ENCODE measurements at regions not wholly inside any gene's neighbourhood (a gene's known extent, or its start where the extent isn't known, plus 50 kb on each side); places are given as distances from the start of the nearest gene placed in this dataset.

DNA sequence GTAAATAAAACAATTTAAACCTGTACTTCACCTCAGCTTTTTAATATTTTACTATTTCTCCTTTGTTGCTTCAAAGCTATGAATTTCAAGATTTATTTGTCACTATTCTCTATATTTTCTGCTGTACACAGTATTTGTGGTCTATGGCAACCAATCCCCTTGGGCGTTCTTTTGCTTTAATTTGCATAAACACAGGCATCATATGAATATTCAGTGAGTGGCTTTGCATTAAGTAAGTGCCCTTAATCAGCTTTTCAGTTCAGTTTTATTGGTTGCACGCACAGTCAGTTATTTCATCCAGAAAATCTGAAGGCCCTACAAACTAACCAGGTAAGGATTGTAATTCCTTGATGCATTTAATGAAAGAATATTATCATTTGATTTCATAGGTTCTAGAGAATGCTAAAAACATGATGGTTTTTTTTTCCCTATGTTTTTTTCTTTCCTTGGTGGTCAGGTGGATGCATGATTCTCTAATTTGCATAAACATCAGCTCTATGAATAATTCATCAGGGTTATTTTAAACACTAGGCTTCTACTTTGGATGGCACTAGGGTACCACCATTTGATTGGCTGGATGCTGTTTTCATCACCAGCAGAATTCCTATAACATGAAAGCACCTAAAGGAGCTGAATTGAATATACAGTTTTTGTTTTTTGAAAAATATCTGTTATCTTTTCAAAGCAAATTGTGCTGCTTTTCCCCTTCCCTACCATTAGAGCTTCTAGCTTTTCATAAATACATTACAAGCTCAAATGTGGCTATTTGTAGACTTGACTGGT, 249.2 kb upstream of the CCNH start:
- H3K4me3 ChIP-seq = no peak overlapping the region
- WGBS, 2 donors = 62 to 81% methylated on average over 2 of the region's 2 CpGs
- H3K9me3 ChIP-seq = no peaks in the 10 kb centered on the region
- no peaks in the 10 kb centered on the region for H3K27me3 ChIP-seq
- no peaks in the 10 kb centered on the region for H3K4me1 ChIP-seq
- intact Hi-C loops (cut with DNase I) = no loop called here
- H3K27ac ChIP-seq = no peak overlapping the region
- H3K36me3 ChIP-seq = no peaks in the 10 kb centered on the region
- DNase-seq = no peak
- TF ChIP-seq, protein P1, sequence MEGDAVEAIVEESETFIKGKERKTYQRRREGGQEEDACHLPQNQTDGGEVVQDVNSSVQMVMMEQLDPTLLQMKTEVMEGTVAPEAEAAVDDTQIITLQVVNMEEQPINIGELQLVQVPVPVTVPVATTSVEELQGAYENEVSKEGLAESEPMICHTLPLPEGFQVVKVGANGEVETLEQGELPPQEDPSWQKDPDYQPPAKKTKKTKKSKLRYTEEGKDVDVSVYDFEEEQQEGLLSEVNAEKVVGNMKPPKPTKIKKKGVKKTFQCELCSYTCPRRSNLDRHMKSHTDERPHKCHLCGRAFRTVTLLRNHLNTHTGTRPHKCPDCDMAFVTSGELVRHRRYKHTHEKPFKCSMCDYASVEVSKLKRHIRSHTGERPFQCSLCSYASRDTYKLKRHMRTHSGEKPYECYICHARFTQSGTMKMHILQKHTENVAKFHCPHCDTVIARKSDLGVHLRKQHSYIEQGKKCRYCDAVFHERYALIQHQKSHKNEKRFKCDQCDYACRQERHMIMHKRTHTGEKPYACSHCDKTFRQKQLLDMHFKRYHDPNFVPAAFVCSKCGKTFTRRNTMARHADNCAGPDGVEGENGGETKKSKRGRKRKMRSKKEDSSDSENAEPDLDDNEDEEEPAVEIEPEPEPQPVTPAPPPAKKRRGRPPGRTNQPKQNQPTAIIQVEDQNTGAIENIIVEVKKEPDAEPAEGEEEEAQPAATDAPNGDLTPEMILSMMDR (IDR thresholded peaks at IDR 0.05) = no peak
- no peak for TF ChIP-seq POLR2AphosphoS5 (IDR thresholded peaks at IDR 0.05)
- no peak for TF ChIP-seq EP300 (IDR thresholded peaks at IDR 0.05)
- TF ChIP-seq POLR2A (IDR thresholded peaks at IDR 0.05) = no peak

DNA sequence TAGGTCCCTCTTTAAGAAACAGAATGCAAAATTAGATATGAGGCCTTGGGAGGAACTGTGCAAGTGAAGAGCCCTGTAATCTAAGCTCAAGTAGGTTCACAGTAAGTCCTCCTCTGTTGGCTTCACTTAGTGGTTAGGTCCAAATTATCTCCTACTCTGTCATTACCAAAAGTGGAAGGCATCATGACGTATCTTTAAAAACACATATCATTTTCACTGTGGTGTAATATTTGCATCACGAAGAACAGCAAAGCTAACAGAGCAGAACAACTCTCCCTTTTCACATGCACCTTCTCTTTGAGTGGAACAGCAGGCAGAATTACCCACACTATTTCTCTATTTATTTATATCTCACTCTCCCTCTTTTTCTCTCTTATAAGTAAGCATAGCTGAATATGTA, 240.5 kb upstream of the CCNH start:
- H3K27ac ChIP-seq = no peak overlapping the region
- WGBS, 2 donors = 85 to 93% methylated on average over 2 of the region's 2 CpGs
- DNase-seq = no peak
- H3K4me1 ChIP-seq = no peaks in the 10 kb centered on the region
- H3K9me3 ChIP-seq = no peaks in the 10 kb centered on the region
- H3K4me3 ChIP-seq = no peak overlapping the region
- intact Hi-C loops (cut with DNase I) = no loop called here
- H3K27me3 ChIP-seq = no peaks in the 10 kb centered on the region
- no peaks in the 10 kb centered on the region for H3K36me3 ChIP-seq
- TF ChIP-seq, protein P1 (IDR thresholded peaks at IDR 0.05) = no peak
- no peak for TF ChIP-seq POLR2A (IDR thresholded peaks at IDR 0.05)
- TF ChIP-seq POLR2AphosphoS5 (IDR thresholded peaks at IDR 0.05) = no peak
- no peak for TF ChIP-seq EP300 (IDR thresholded peaks at IDR 0.05)

DNA sequence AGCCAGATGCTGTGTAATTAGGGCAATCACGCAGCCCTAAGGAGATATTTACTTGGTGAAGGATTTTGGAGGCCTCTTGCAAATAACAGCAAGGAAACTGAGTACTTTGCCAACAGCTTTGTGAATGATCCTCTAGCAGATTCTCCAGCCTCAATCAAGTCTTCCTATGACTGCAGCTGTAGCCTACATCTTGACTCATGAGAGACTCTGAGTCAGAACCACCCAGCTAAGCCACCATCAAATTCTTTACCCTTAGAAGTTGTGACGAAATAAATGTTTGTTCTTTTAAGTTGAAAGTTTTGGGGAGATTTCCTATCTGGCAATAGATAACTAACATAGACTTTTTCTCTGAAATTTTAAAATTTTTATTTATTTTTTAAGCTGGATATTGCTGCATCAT, 237.6 kb upstream of the CCNH start:
- intact Hi-C loops (cut with DNase I) = no loop called here
- WGBS, 2 donors = 19 to 59% methylated on average over 2 of the region's 2 CpGs

DNA sequence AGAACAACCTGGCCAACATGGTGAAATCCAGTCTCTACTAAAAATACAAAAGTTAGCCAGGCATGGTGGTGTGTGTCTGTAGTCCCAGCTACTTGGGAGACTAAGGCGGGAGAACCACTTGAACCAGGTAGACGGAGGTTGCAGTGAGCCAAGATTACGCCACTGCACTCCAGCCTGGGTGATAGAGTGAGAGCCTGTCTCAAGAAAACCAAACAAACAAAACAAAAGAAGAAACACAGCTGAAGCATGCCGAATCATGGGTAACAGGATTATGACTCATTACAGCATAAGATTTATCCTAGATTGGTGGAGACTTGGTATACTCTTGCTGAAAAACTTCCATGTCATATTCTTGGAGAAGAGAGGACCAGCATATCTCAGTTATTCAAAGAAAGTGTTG, 236.7 kb upstream of the CCNH start:
- H3K27me3 ChIP-seq = no peaks in the 10 kb centered on the region
- no peak overlapping the region for H3K27ac ChIP-seq
- no peak overlapping the region for H3K4me3 ChIP-seq
- WGBS, 2 donors = 76 to 86% methylated on average over 4 of the region's 4 CpGs
- no peaks in the 10 kb centered on the region for H3K9me3 ChIP-seq
- no peak for TF ChIP-seq POLR2AphosphoS5 (IDR thresholded peaks at IDR 0.05)
- TF ChIP-seq, protein P1 (IDR thresholded peaks at IDR 0.05) = no peak
- TF ChIP-seq EP300 (IDR thresholded peaks at IDR 0.05) = no peak
- TF ChIP-seq POLR2A (IDR thresholded peaks at IDR 0.05) = no peak
- no peak for DNase-seq
- no peaks in the 10 kb centered on the region for H3K36me3 ChIP-seq
- H3K4me1 ChIP-seq = no peaks in the 10 kb centered on the region
- intact Hi-C loops (cut with DNase I) = no loop called here

More for the DNA sequence above, 237.6 kb upstream of the CCNH start:
- no peaks in the 10 kb centered on the region for H3K36me3 ChIP-seq
- no peaks in the 10 kb centered on the region for H3K4me1 ChIP-seq
- no peak overlapping the region for H3K4me3 ChIP-seq
- H3K27me3 ChIP-seq = no peaks in the 10 kb centered on the region
- H3K27ac ChIP-seq = no peak overlapping the region
- TF ChIP-seq POLR2A (IDR thresholded peaks at IDR 0.05) = no peak
- TF ChIP-seq, protein P1 (IDR thresholded peaks at IDR 0.05) = no peak
- TF ChIP-seq EP300 (IDR thresholded peaks at IDR 0.05) = no peak
- no peak for TF ChIP-seq POLR2AphosphoS5 (IDR thresholded peaks at IDR 0.05)
- no peak for DNase-seq
- H3K9me3 ChIP-seq = no peaks in the 10 kb centered on the region

DNA sequence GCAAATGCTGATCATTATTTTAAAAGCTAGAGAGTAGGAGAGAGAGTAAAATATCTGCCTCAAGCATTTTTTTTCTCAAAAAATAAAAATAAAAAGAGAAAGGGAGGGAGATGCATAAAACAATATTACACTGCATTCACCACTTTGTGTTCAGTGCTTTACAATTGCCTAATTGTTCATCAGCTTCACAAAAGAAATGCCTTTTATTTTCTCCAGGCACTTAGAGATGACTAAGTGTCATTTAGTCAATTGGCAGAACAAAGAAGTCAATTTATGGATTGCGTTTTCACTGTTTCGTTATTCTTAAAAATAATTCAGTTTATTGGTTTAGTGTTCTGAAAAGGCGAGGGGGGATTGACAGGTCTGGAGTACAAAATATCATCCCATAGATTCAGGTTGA, 232.5 kb upstream of the CCNH start:
- Histone ChIP-seq H3K4me3 (no peak overlapping the region), H3K9me3 (no peaks in the 10 kb centered on the region), H3K27ac (no peak overlapping the region), H3K27me3 (no peaks in the 10 kb centered on the region), H3K4me1 (no peaks in the 10 kb centered on the region), H3K36me3 (no peaks in the 10 kb centered on the region)
- TF ChIP-seq, protein P1 (IDR thresholded peaks at IDR 0.05) = no peak
- no peak for TF ChIP-seq EP300 (IDR thresholded peaks at IDR 0.05)
- no peak for TF ChIP-seq POLR2A (IDR thresholded peaks at IDR 0.05)
- TF ChIP-seq POLR2AphosphoS5 (IDR thresholded peaks at IDR 0.05) = no peak
- intact Hi-C loops (cut with DNase I) = no loop called here
- WGBS, 2 donors = 15 to 59% methylated on average over 3 of the region's 3 CpGs
- DNase-seq = no peak

All from sigmoid colon (tissue), 6 donors.